T-helper 9 cell (primary cell): ENCODE measurements at regions not wholly inside any gene's neighbourhood (a gene's known extent, or its start where the extent isn't known, plus 50 kb on each side); places are given as distances from the start of the nearest gene placed in this dataset.
"Not testable (repeated sequence)": the region's sequence is repeated elsewhere in the genome, so short reads cannot be mapped to it uniquely, and the experiment has no call there.

Experiments used
- DNase-seq: peaks from one replicate; pipeline ENCODE4 v3.0.0-alpha.2; 2020

DNA sequence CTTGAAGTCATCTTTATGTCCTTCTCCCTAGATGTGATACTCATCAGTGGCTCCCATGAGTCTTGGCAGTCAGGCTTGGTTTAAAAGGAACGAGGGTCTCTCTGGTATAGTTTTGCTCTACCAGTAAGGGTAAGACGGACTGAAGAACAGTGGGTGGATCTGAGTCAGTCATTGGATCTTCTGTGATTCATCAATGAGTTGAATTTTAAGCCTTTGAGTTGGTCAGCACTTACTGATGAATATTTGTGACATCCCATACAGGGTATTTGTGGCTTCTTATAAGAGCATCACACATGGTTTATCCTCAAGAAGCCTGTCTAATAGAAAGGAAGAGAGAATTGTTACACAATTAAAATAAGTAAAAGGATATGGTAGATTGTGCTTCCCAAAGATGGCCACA lies 87.3 kb upstream of the NAMPT start:
- DNase-seq: no peak

DNA sequence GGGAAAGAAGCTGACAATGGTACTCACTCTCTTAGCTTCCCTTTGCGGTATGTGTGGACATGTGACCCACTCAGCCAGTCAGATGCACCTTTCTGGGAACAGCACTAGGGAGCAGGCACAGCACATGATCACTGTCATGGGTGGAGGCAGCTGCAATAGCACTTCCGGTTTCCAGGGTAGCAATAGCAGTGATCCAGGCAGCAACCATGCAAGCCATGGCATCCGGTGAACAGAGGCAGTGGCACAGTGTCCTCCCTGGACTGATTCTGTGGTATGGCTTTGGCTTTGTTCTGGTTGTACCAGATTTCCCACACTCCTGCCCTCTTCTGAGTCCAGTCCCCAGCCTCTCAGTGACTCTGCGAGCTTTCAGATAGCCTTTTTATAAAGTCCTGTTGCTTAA lies 86.8 kb upstream of the NAMPT start:
- DNase-seq: no peak

DNA sequence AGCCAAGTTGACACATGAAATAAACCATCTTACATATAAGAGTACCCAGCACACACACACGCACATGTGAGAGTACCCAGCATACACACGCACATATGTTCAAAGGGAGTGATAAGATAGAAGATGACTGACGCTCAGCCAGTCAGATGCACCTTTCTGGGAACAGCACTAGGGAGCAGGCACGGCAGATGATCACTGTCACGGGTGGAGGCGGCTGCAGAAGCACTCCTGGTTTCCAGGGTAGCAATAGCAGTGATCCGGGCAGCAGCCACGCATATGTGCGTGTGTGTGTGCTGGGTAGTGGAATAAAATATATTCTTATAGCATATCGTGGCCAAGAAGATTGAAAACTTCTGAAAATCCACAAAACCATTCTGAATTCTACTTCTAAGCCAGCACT lies 85.8 kb upstream of the NAMPT start:
- no peak for DNase-seq

GRCh38 chr7:106369816-106370215 lies 85.0 kb upstream of the NAMPT start:
- no peak for DNase-seq

GRCh38 chr7:106369352-106369751 lies 84.6 kb upstream of the NAMPT start:
- no peak for DNase-seq

DNA sequence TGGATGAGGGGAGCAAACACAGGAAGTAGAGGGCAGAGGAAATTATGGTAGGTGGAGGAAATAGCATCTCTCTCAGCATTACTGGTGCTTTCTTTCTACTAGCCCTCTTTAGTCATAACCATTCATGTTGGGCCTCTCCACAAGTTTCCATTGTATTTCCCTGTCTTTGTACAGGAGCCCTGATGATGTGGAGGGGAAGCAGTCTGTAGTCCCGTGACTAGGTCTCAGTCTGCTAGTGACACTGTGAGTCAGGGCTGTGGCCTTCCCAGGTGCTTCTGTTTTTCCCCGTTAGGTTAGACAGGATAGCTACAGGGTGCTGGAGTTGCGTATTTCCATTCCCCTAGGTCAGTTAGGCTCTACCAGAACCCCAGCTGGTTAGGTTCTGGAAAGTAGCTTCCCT lies 82.9 kb upstream of the NAMPT start:
- no peak for DNase-seq

DNA sequence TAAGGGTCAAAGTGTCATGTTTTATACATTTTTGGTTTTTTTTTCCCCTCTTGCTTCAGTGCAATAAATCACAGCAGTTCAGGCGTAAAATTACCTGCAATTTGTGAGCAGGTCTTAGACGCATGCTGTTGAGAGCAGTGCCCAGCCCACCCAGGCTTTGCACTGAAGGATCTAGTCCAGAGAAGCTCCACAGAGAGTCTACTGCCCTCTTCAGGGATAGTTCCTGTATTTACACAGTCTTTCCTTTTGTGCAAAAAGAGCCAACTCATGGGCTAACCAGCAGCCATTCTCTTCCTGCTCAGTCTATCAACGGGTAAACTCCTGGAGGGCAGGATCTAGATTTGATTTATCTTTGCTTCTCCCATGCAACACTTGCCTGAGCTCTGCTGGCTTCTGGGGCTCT lies 82.2 kb upstream of the NAMPT start:
- DNase-seq: no peak

- no peak for DNase-seq
Measured at GRCh38 chr7:106365252-106366005, 80.6 kb upstream of the NAMPT start.

- DNase-seq: not testable (repeated sequence)
Measured at GRCh38 chr7:106362507-106362906, 77.7 kb upstream of the NAMPT start.

- no peak for DNase-seq
Measured at GRCh38 chr7:106358103-106358663, 73.4 kb upstream of the NAMPT start.

DNA sequence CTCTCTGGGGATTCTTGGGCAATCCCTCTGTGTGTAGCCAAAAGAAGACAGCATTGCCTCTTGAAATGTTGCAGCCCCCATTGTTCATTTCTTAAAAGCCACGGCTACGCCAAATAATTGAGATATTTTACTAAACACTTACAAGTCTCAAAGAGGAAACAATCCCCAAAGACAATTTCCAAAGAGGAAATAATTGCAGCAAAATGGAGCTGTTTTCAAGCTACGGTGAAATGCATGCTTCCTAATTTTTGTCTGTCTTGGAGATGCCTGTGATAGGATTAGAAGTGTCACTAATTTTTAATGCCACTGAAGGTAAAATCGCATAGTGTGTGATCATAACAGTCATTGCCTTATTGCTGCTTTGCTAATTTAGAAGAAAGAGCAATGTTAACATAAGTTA lies 72.9 kb upstream of the NAMPT start:
- no peak for DNase-seq

GRCh38 chr7:106354822-106355221 lies 70.0 kb upstream of the NAMPT start:
- no peak for DNase-seq

DNA sequence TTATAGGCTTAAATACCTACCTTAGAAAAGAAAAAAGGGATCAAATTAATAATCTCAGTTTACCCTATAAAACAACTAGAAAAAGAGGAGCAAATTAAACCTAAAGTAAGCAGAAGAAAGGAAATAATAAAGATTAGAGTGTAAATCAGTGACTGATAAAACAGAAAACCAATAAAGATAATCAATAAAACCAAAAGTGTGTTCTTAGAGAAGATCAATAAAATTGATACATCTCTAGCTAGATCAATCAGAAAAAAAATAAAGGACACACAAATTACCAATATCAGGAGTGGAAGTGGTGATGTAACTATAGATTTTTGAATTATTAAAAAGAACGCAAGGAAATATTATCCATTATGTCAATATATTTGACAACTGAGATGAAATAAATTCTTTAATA lies 69.2 kb upstream of the NAMPT start:
- DNase-seq: no peak

DNA sequence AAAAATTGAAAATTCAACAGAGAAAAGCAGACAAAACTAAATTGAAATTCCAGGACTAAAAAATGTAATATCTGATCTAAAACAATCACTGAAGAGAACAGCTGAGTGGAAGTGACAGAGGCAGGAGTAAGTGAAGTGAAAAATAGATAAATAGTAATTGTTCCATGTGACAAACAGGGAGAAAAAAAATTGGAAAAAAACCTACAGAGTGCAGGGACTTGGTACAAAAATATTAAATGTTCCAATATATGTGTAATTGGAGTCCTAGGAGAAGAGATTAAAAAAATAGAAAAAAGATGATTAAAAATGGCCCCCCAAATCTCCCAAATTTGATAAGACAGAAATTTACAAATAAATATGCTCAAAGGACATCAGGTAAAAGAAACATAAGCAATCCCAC lies 63.4 kb upstream of the NAMPT start:
- no peak for DNase-seq

GRCh38 chr7:106347229-106347833 lies 62.5 kb upstream of the NAMPT start:
- no peak for DNase-seq

GRCh38 chr7:106346678-106347217 lies 62.0 kb upstream of the NAMPT start:
- peak; percentile 2 for DNase-seq

DNA sequence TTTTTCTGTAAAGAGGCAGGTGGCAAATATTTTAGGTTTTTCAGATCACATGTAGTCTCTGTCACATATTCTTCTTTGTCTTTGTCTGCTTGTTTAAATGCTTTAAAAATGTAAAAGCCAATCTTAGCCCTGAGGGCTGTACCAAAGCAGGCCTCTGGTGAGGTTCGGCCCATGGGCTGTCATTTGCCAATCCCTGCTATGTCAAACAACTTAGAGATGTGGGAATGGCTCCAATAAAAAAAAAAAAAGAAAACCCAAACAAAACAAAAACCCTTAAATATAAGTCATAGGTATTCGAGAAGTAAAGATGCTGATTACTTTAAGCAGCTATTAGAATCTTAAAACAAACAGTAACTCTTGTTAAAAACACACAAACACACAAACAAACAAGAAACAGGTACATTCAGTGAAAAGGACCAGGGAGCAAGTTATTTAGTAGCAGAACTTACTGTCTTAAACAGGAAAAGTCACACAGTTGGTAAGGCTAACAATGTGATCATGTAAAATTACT lies 61.4 kb upstream of the NAMPT start:
- DNase-seq: no peak

DNA sequence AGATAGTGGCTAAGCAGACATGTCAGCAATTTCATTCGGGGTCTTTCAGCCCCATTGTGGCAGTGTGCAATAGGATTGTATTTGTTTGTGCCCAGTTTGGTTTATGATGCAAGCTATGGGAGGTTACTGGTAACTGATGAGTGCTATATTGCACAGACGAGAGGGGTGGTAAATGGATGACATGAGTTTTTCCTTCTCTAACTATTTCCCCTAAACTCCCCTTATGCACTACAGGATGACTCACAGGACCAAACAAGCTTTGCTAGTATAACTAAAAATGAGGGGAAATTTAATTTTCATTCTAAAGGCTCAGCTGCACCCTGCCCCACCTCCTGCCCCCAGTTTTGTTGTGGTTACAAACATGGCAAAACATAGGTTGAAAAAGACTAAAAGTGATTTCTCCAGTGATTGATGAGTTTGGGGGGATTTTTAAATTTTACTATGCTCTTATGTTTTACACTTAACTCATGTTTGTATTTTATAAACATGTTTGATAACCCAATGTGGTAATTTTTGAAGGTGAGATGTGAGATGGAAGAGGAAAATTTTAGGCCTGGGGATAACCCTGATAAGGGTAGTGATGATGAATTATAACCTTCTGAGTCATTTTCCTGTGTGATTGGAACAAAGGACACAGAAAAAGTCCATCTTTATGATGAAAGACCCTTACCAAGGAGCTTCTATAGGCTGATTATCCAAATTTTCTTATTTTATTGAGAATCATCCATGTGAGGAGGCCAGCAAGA lies 60.8 kb upstream of the NAMPT start:
- DNase-seq: no peak

GRCh38 chr7:106344861-106345260 lies 60.1 kb upstream of the NAMPT start:
- DNase-seq: no peak

DNA sequence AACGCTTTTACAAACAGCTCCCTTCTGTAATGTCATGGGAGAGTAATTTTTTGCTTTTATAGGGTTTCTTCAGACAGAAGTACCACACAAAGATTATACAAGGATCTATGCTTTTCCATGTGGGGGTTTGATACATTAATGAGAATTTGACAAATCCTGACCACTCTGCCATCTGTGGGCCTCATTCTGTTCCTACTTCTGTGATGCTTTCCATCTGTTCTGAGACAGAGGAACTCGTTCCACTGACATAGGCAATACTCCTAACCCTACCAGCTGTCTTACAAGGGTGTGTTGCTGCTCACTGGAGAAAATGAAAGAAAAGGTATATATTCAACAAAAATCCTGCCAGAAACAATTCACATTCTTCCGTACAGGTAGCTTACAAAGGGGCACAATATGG lies 59.4 kb upstream of the NAMPT start:
- no peak for DNase-seq

GRCh38 chr7:106342049-106342448 lies 57.3 kb upstream of the NAMPT start:
- DNase-seq: not testable (repeated sequence)

DNA sequence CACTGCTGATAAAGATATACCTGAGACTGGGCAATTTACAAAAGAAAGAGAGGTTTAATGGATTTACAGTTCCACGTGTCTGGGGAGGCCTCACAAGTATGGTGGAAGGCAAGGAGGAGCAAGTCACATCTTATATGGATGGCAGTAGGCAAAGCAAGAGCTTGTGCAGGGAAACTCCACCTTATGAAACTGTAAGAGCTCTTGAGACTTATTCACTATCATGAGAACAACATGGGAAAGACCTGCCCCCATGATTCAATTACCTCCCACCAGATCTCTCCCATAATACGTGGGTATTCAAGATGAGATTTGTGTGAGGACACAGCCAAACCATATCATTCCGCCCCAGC lies 55.4 kb upstream of the NAMPT start:
- not testable (repeated sequence) for DNase-seq

- no peak for DNase-seq
Measured at GRCh38 chr7:106339513-106340246, 54.9 kb upstream of the NAMPT start.
